ENCODE measurements at regions not wholly inside any gene's neighbourhood (a gene's known extent, or its start where the extent isn't known, plus 50 kb on each side); places are given as distances from the start of the nearest gene placed in this dataset.
"Not testable (repeated sequence)": the region's sequence is repeated elsewhere in the genome, so short reads cannot be mapped to it uniquely, and the experiment has no call there.

- DNase-seq: not testable (repeated sequence)
Measured at GRCh38 chr7:57740126-57740525, 290.1 kb downstream of the ZNF716 start.

DNA sequence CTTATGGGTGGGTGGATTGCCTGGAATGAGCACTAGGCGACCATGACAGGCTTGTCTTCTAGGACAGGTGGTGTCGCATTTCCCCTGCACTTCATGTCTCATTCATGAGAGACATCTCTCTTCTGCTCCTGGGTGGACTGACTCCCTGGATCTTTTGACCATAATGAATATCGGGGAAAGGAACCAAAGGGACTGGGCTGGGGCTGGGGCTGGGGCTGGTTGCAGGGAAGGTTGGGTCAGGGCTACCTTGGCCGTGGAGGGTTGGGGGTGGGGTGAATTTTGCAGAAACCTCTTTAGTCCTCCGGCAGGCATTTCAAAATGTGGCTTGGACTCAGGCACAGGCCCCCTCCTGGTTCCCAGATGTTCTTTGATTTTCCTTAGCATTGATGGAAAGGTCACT, 319.2 kb downstream of the ZNF716 start:
- no peak for DNase-seq

DNA sequence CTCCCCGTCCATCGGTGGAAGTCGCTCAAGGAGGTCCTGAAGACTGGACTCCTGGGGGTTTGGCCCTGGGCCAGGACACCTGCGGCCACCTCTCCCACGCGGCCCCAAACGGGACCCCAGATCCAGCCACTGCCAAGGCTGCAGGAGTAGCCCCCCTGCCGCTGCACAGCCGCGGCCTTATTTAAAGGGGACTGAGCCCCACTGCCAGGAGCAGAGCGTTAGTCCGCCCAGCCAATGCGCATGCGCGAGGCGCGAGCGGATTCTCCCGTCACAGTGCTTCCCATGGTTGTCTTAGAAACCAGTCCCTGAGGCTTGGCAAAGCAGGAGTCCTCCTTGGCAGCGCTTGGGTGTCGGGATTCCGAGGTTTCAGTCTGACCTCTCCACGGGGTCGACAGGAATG, 320.0 kb downstream of the ZNF716 start:
- no peak for DNase-seq

DNA sequence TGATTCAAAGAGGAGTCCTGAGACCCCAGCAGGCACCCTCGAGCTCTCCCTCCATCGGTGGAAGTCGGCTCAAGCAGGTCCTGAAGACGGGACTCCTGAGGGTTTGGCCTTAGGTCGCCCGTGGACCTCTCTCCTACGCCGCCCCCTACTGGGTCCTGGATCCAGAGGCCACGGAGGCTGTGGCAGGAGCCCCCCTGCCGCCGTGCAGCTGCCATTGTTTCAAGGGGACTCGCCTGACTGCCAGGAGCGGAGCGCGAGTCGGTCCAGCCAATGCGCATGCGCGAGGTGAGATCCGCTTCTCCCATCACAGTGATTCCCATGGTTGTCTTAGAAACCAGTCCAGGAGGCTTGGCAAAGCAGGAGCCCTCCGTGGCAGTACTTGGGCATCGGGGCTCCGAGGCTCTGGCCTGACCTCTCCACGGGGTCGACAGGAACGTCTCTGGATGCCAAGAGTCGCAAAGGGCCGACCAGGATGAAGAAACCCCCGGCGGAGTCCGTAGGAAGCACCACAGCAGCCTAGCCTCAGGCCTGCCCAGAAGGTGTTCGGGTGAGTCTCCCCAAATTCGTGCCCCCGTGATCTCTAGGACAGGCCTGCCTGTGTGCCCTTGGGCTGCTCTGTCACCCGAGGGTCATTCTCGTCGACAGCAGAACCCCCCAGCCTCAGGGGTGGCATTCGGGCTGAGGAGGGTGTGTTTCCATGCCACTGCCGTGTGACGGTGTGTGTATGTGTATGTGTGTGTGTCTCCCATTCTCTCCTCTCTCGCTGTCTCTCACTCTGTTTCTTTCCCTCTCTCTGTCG, 322.3 kb downstream of the ZNF716 start:
- DNase-seq: no peak

- no peak for DNase-seq
Measured at GRCh38 chr7:57774300-57774699, 324.3 kb downstream of the ZNF716 start.

DNA sequence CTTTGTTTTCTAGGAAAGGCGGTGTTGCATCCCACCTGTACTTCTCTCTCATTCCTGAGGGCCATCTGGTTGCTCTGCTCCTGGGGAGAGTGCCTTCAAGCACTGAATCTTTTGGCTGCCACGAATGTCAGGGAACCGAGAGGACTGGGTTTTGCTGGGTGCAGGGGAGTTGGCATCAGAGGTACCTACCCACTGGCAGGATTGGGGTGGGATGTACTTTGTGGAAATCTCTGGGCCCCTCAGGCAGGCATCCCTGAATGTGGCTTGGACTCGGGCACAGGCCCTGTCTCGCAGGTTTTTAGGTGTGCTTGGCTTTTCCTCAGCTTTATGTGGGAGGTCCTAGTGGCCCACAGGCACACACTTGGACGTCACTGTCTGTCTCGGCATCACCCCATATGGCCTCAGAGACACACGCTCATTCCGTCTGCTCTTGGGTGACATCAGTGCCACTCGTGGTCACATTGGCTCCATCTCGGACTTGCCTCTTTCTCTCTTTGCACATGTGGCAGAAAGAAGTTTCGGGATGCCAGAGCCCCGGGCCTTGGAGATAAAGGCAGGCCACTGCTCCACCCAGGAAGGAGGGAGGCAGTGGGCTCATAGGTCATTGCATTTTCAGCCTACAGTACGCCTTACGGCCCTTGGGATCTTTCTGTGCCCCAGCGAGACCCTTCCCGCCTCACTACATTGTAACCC, 325.6 kb downstream of the ZNF716 start:
- DNase-seq: no peak

- not testable (repeated sequence) for DNase-seq
Measured at GRCh38 chr7:57776136-57776856, 326.3 kb downstream of the ZNF716 start.

- no peak for DNase-seq
Measured at GRCh38 chr7:57789130-57789529, 339.2 kb downstream of the ZNF716 start.

- no peak for DNase-seq
Measured at GRCh38 chr7:57819491-57819981, 369.6 kb downstream of the ZNF716 start.

- DNase-seq: no peak
Measured at GRCh38 chr7:57820477-57820876, 370.5 kb downstream of the ZNF716 start.

DNA sequence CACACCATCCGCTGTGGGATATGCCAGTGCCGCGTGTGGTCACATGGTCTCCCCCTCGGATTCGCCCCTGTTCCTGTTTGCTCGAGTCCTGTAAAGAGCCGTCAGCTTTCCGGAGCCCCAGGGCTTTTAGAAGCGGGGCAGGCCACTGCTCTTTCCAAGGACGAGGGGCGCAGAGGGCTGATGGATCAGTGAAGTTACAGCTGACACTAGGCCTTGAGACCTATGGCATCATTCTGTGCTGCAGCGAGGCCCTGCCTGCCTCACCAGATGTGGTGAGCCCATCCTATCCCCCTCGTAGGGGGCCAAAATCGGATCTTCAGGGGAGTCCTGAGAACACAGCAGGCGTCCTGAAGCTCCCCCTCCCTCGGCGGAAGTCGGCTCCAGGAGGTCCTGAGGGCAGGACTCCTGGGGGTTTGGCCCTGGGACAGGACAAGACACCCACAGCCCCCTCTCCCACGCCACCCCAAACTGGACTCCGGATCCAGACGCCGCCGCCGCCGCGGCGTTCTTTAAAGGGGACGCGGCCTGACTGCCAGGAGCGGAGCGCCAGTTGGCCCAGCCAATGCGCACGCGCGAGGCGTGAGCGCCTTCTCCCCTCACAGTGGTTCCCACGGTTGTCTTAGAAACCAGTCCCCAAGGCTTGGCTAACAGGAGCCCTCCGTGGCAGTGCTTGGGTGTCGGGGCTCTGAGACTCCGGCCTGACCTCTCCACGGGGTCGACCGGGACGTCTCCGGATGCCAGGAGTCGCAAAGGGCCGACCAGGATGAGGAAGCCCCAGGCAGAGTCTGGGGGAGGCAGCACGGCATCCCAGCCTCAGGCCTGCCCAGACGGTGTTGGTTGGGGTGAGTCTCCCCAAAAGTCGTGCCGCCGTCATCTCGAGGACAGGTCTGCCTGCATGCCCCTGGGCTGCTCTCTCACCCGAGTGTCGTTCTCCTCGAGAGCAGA, 371.7 kb downstream of the ZNF716 start:
- DNase-seq: no peak

GRCh38 chr7:57826548-57826947, 376.6 kb downstream of the ZNF716 start:
- not testable (repeated sequence) for DNase-seq

- DNase-seq: not testable (repeated sequence)
Measured at GRCh38 chr7:57835161-57835560, 385.2 kb downstream of the ZNF716 start.

DNA sequence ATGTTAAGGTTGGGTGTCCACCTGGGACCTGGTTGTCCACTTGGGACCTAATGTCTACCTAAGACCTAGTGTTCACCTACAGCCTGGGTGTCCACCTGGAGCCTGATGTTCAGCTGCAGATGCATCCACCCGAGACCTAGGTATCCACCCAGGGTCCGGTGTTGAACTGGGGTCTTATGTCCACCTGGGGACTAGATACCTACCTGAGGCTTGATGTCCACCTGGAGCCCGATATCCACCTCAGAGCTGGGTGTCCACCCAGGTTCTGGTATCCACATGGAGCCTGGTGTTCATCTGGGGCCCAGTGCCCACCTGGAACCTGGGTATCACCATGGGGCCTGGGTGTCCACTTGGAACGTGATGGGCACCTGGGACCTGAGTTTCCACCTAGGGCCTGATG, 389.2 kb downstream of the ZNF716 start:
- DNase-seq: not testable (repeated sequence)

- peak in 1 of 3 donors; percentile 0 for DNase-seq
Measured at GRCh38 chr7:57867884-57868701, 418.1 kb downstream of the ZNF716 start.

- peak in 1 of 3 donors; percentile 0 for DNase-seq
Measured at GRCh38 chr7:57868771-57869483, 418.9 kb downstream of the ZNF716 start.
